Tibial nerve (tissue), 4 donors: ENCODE measurements at regions not wholly inside any gene's neighbourhood (a gene's known extent, or its start where the extent isn't known, plus 50 kb on each side); places are given as distances from the start of the nearest gene placed in this dataset.

Source experiments
- DNase-seq, 2 donors: peaks; one replicate each; pipeline ENCODE4 v3.0.0-alpha.2; 2019; ENCODE audit warnings: low spot score in 2 of 2
- H3K27ac ChIP-seq, 4 donors: fragments of 200-600 bp; sonication (generic) in 3 of 4; one replicate each; pipeline ENCODE4 v1.5.1; 2017 to 2019; ENCODE audit warnings: mild to moderate bottlenecking in 1 of 4
- H3K27me3 ChIP-seq, 2 donors: fragments of 200-600 bp; sonication (generic) in 1 of 2; one replicate each; pipeline versions ENCODE4 v1.5.1 to v1.6.0; 2017 to 2019
- H3K36me3 ChIP-seq, 3 donors: fragments of 200-600 bp; sonication (generic); one replicate each; pipeline ENCODE4 v1.5.1; 2018 to 2019
- H3K4me1 ChIP-seq, 4 donors: fragments of 200-600 bp; sonication (generic) in 3 of 4; one replicate each; pipeline ENCODE4 v1.5.1; 2017 to 2019
- H3K4me3 ChIP-seq, 4 donors: fragments of 200-600 bp; sonication (generic) in 3 of 4; one replicate each; pipeline ENCODE4 v1.5.1; 2017 to 2019; ENCODE audit warnings: mild to moderate bottlenecking in 1 of 4, moderate library complexity in 1 of 4
- H3K9me3 ChIP-seq, 4 donors: fragments of 200-600 bp; sonication (generic) in 3 of 4; one replicate each; pipeline ENCODE4 v1.5.1; 2017 to 2019
- CTCF ChIP-seq, 5 experiments: fragments of 200-600 bp in 3 of 5; fragments of 450-650 bp in 2 of 5; sonication (generic) in 3 of 5; IDR thresholded peaks; one replicate each; pipeline ENCODE4 v1.5.1; 2016 to 2019; ENCODE audit warnings: antibody characterized with exemption in 5 of 5, mild to moderate bottlenecking in 3 of 5, moderate library complexity in 2 of 5
- EP300 ChIP-seq, 2 donors: sonication (generic); formaldehyde crosslinking; IDR thresholded peaks; one replicate each; pipeline ENCODE4 v1.6.1; 2017; ENCODE audit warnings: antibody characterized with exemption in 2 of 2, mild to moderate bottlenecking in 1 of 2
- POLR2A ChIP-seq, 2 donors: fragments of 450-650 bp; IDR thresholded peaks; one replicate each; pipeline ENCODE4 v1.6.1; 2017; ENCODE audit warnings: antibody characterized with exemption in 2 of 2, mild to moderate bottlenecking in 2 of 2, moderate library complexity in 2 of 2
- WGBS, 2 donors: methylation state at CpG; one replicate each; pipeline ENCODE4 v1.1.5; 2018; 5-methylcytosine and 5-hydroxymethylcytosine counted together

- TF ChIP-seq POLR2A (IDR thresholded peaks at IDR 0.05) (no peak), EP300 (IDR thresholded peaks at IDR 0.05) (no peak), CTCF (IDR thresholded peaks at IDR 0.05) (no peak)
- DNase-seq, result no peak
- no peak overlapping the region for H3K4me3 ChIP-seq
- no peak overlapping the region for H3K27ac ChIP-seq
- no peaks in the 10 kb centered on the region for H3K9me3 ChIP-seq
- H3K4me1 ChIP-seq, result peaks cover 0 to 11% (median 0%) of the 10 kb centered on the region in 4 donors
- no peaks in the 10 kb centered on the region for H3K36me3 ChIP-seq
- H3K27me3 ChIP-seq, result no peaks in the 10 kb centered on the region
These were observed 359.4 kb upstream of the CWC22 start for GRCh38 chr2:180366481-180366880.

- peaks cover 0 to 11% (median 0%) of the 10 kb centered on the region in 4 donors for H3K4me1 ChIP-seq
- whole genome bisulfite sequencing, 2 donors, result 83 to 91% methylated on average over 2 of the region's 2 CpGs
These were observed 357.6 kb upstream of the CWC22 start for GRCh38 chr2:180364719-180365118.

DNA sequence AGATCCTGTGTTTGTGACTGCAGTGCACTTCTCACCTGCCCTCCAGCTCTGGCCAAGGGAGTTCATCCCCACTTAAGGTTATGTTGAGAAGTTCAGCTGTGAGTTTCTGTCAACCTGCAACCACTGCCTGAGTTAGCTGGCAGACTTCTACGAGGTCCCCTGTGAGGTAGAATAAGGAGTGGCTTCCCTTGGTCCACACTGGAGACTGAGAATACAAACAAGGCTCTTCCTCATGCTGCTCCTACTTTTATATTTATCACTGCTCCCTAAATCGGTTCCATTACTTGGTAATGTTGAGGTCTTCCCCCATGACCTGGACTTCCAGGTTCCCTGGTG, 353.2 kb upstream of the CWC22 start:
- no peak overlapping the region for H3K27ac ChIP-seq
- 63 to 71% methylated on average over 2 of the region's 2 CpGs for WGBS, 2 donors
- DNase-seq, result no peak
- H3K4me1 ChIP-seq, result no peaks in the 10 kb centered on the region
- no peaks in the 10 kb centered on the region for H3K36me3 ChIP-seq
- no peaks in the 10 kb centered on the region for H3K27me3 ChIP-seq
- no peaks in the 10 kb centered on the region for H3K9me3 ChIP-seq
- TF ChIP-seq POLR2A (IDR thresholded peaks at IDR 0.05) (no peak), CTCF (IDR thresholded peaks at IDR 0.05) (no peak), EP300 (IDR thresholded peaks at IDR 0.05) (no peak)
- H3K4me3 ChIP-seq, result no peak overlapping the region

More at GRCh38 chr2:180364719-180365118, 357.6 kb upstream of the CWC22 start:
- Histone ChIP-seq H3K27ac (no peak overlapping the region), H3K9me3 (no peaks in the 10 kb centered on the region), H3K36me3 (no peaks in the 10 kb centered on the region), H3K27me3 (no peaks in the 10 kb centered on the region), H3K4me3 (no peak overlapping the region)
- DNase-seq, result no peak
- no peak for TF ChIP-seq POLR2A (IDR thresholded peaks at IDR 0.05)
- TF ChIP-seq CTCF (IDR thresholded peaks at IDR 0.05), result no peak
- no peak for TF ChIP-seq EP300 (IDR thresholded peaks at IDR 0.05)

DNA sequence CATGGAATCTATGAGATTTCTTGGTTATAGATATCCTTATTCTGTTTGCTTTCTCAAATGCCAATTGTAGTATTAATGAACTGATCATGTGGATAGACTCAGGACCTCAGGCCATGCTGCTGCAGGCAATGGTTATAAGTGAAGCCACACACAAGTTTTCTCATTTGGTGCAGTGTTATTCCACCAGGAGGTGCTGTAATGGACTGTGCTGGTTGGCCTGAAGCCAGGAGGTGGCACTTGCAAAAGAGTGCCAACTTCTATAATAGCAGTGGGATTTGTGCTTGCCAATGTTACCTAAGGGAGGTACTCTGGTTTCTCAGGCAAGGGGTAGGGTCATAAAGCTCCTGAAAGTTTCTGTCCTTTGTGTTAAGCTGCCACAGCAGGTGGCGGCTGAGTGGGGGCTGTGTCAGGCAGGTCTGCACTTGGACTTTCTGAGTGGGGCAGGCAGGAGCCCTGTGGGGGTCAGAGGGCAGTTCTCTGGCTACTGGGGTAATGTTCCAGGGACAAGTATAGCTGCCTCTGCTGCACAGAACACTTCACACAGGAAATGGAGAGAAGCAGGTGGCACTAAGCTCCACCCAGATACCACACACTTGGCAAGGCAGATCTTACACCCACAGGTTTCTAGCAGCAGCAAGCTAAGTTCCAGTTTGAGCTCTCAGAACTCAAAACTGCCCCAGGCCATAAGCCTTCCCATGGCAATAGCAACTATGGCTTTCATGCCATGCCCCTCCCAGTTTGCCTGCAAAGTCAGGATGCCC, 352.6 kb upstream of the CWC22 start:
- no peaks in the 10 kb centered on the region for H3K4me1 ChIP-seq
- H3K27ac ChIP-seq, result no peak overlapping the region
- 90 to 100% methylated on average over 1 of the region's 1 CpG for whole genome bisulfite sequencing, 2 donors
- no peaks in the 10 kb centered on the region for H3K27me3 ChIP-seq
- no peak for DNase-seq
- no peak overlapping the region for H3K4me3 ChIP-seq
- no peaks in the 10 kb centered on the region for H3K9me3 ChIP-seq
- TF ChIP-seq EP300 (IDR thresholded peaks at IDR 0.05), result no peak
- TF ChIP-seq POLR2A (IDR thresholded peaks at IDR 0.05), result no peak
- no peak for TF ChIP-seq CTCF (IDR thresholded peaks at IDR 0.05)
- H3K36me3 ChIP-seq, result no peaks in the 10 kb centered on the region

DNA sequence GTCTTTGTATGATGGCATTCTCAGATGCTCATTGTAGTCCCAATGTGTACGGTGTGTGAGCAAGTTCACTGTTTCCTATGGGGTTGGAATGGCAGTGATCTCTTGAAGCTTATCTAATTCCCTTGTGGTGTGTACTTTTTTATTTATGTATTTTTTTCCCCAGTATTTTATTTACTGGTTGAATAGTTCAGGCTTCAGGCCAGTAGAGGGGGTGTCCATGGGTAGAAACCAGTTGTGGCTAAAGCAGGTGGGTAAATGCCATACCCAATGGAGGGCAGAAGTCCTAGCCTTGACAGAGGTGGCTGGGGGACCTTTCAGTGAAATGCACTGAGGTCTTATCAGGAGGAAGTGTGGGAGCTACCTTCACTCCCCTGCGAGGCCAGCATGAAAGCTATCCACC, 351.4 kb upstream of the CWC22 start:
- 94 to 98% methylated on average over 2 of the region's 2 CpGs for WGBS, 2 donors
- Histone ChIP-seq H3K36me3 (no peaks in the 10 kb centered on the region), H3K9me3 (no peaks in the 10 kb centered on the region), H3K27ac (no peak overlapping the region), H3K27me3 (no peaks in the 10 kb centered on the region), H3K4me1 (no peaks in the 10 kb centered on the region), H3K4me3 (no peak overlapping the region)
- DNase-seq, result no peak
- no peak for TF ChIP-seq EP300 (IDR thresholded peaks at IDR 0.05)
- no peak for TF ChIP-seq POLR2A (IDR thresholded peaks at IDR 0.05)
- TF ChIP-seq CTCF (IDR thresholded peaks at IDR 0.05), result no peak
